Spinal cord (tissue), 9 donors: ENCODE measurements at regions not wholly inside any gene's neighbourhood (a gene's known extent, or its start where the extent isn't known, plus 50 kb on each side); places are given as distances from the start of the nearest gene placed in this dataset.
"Not testable (repeated sequence)": the region's sequence is repeated elsewhere in the genome, so short reads cannot be mapped to it uniquely, and the experiment has no call there.

Source experiments
- DNase-seq, 6 donors: peaks; one replicate each; pipeline versions ENCODE4 v3.0.0 to v3.0.0-alpha.2; 2013 to 2015; ENCODE audit warnings: low spot score in 6 of 6, low read depth in 4 of 6
- H3K27ac ChIP-seq: one replicate; pipeline ENCODE4 v1.5.1; 2013; ENCODE audit warnings: low read depth, low read length, control low read depth
- H3K27me3 ChIP-seq: one replicate; pipeline ENCODE4 v1.6.1; 2013; ENCODE audit warnings: low read length; ENCODE audit not compliant: control insufficient read depth, insufficient read depth
- H3K36me3 ChIP-seq: one replicate; pipeline ENCODE4 v1.6.1; 2013; ENCODE audit warnings: low read length; ENCODE audit not compliant: control insufficient read depth, insufficient read depth
- H3K4me1 ChIP-seq: one replicate; pipeline ENCODE4 v1.6.1; 2013; ENCODE audit warnings: low read length; ENCODE audit not compliant: control insufficient read depth, insufficient read depth
- H3K4me3 ChIP-seq: one replicate; pipeline ENCODE4 v1.5.1; 2013; ENCODE audit warnings: low read depth, low read length, control low read depth
- H3K9me3 ChIP-seq: one replicate; pipeline ENCODE4 v1.6.1; 2013; ENCODE audit warnings: low read length; ENCODE audit not compliant: control insufficient read depth, insufficient read depth
- WGBS: methylation state at CpG from one replicate; pipeline ENCODE4 v1.1.5; 2013; ENCODE audit warnings: missing lambda C conversion rate; ENCODE audit not compliant: insufficient coverage; 5-methylcytosine and 5-hydroxymethylcytosine counted together
- donor health status: healthy.

DNA sequence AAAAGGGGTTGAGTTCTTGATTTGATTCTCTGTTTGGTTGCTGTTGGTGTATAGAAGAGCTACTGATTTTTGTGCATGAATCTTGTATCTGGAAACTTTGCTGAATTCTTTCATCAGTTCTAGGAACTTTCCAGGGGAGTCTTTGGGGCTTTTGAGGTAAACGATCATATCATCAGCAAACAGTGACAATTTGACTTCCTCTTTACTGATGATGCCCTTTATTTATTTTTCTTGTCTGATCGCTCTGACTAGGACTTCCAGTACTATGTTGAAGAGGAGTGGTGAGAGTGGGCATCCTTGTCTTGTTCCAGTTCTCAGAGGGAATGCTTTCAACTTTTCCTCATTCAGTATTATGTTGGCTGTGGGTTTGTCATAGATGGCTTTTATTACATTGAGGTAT lies 304.0 kb downstream of the MTERF1 start:
- not testable (repeated sequence) for DNase-seq, H3K36me3 ChIP-seq, H3K27ac ChIP-seq, H3K27me3 ChIP-seq, H3K4me1 ChIP-seq, H3K9me3 ChIP-seq, H3K4me3 ChIP-seq
- WGBS: no CpG with 5 or more reads among the region's 2 CpGs

DNA sequence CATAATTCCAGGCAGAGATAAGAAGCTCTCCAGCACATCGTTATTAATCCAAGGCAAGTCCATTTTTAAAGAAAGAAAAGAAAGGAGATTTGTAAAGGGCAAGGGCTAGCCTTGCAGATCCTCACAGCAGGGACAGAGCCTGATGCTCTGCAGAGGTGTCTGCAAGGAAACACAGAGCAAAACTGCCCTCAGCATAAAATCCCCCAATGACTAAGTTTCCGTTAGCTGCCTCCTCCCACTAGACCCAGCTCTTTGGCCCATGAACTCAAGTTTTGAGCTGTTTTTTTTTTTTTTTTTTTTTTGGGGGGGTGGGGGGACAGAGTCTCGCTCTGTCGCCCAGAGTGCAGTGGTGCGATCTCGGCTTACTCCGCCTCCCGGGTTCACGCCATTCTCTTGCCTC lies 300.7 kb downstream of the MTERF1 start:
- Histone ChIP-seq H3K27ac (no peak overlapping the region), H3K27me3 (no peaks in the 10 kb centered on the region), H3K4me3 (no peak overlapping the region), H3K36me3 (no peaks in the 10 kb centered on the region), H3K4me1 (no peaks in the 10 kb centered on the region), H3K9me3 (no peaks in the 10 kb centered on the region)
- DNase-seq: no peak
- no CpG with 5 or more reads among the region's 9 CpGs for WGBS

DNA sequence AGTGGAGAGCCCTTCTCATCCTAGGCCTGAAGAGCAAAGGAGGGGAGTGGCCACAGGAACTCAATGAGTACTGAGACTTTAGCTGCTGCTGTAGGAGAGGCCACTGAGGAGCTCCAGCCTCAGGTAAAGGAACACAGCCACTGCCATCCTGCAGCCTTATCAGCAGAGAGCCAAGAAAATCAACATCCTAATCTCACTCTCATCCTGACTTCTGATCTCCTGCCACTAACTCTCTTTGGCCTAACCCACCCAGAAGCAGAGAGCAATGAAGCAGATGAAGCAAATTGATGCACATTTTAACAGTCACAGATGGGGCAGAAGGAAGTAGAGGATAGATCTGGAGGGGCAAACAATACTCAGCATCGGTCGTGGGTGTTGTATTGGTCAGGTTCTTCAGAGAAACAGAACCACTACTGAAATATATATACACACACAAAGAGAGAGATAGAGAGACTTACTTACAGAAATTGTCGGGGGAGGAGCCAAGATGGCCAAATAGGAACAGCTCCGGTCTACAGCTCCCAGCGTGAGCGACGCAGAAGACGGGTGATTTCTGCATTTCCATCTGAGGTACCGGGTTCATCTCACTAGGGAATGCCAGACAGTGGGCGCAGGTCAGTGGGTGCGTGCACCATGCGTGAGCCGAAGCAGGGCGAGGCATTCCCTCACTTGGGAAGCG lies 297.6 kb downstream of the MTERF1 start:
- Histone ChIP-seq H3K36me3 (no peaks in the 10 kb centered on the region), H3K27ac (no peak overlapping the region), H3K4me1 (no peaks in the 10 kb centered on the region), H3K27me3 (no peaks in the 10 kb centered on the region), H3K9me3 (no peaks in the 10 kb centered on the region), H3K4me3 (no peak overlapping the region)
- WGBS: 94% methylated on average over 6 of the region's 15 CpGs
- DNase-seq: no peak

DNA sequence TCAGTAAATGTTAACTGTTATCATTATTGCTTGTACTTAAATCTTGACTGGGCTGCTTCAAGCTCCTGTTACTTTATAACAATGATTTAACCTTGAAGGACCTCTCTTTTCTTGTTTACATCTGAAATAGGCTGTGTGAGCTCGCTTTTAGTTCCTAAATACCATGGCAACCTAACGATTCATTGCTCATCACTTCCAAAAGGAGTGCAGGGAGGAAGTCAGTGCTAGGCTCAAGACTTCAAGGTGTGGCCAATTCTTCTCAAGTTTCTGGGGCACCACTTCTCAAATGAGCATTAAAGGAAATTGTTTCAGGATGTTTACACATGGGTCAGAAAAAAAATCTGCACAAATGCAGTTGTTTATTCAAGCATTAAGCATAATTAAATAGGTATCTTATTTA lies 284.2 kb downstream of the MTERF1 start:
- Histone ChIP-seq H3K36me3 (no peaks in the 10 kb centered on the region), H3K4me3 (no peak overlapping the region), H3K27ac (no peak overlapping the region), H3K27me3 (no peaks in the 10 kb centered on the region), H3K9me3 (no peaks in the 10 kb centered on the region), H3K4me1 (no peaks in the 10 kb centered on the region)
- peak in 1 of 6 donors; percentile 20 for DNase-seq
- WGBS: no CpG with 5 or more reads among the region's 2 CpGs

DNA sequence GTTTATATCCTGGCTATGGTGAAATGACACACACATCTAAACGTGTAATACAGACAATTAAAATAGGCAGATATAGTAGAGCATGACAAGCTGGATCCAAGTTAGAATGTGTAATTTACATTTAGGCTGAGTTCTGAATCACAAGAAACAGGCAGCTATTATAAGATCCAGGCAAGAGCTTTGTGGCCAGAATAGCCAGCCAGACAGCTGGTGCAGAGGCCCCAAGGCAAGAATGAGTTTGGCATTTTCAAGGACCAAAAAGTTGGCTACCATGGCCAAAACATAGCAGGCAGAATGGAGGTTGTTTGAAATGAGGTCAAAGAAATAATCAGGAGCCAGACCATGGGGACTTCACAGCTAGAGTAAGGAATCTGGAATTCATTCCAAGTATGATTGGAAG lies 281.7 kb downstream of the MTERF1 start:
- WGBS: no CpG with 5 or more reads among the region's 1 CpG
- Histone ChIP-seq H3K36me3 (no peaks in the 10 kb centered on the region), H3K27me3 (no peaks in the 10 kb centered on the region), H3K27ac (no peak overlapping the region), H3K4me1 (no peaks in the 10 kb centered on the region), H3K4me3 (no peak overlapping the region), H3K9me3 (no peaks in the 10 kb centered on the region)
- peak in 1 of 6 donors; percentile 14 for DNase-seq

DNA sequence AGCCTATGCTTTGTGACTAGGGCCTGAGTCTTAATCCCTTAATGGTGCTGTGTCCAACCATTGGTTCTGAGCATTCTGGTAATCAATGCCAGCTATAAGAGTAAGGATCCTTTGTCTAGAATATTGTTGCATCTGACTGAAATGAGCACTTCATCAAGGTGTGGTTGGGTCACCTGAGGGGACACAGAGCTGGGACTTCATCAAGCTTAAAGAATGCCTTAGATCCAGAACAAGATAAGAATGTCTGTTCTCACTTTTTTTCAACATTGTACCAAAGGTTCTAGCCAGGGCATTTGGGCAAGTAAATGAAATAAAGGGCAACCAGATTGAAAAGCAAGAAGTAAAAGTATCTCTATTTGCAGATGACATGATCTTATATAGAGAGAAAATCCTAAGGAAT lies 280.4 kb downstream of the MTERF1 start:
- no peak overlapping the region for H3K27ac ChIP-seq
- DNase-seq: no peak
- no peak overlapping the region for H3K4me3 ChIP-seq
- H3K36me3 ChIP-seq: no peaks in the 10 kb centered on the region
- no peaks in the 10 kb centered on the region for H3K9me3 ChIP-seq
- no peaks in the 10 kb centered on the region for H3K4me1 ChIP-seq
- no peaks in the 10 kb centered on the region for H3K27me3 ChIP-seq

DNA sequence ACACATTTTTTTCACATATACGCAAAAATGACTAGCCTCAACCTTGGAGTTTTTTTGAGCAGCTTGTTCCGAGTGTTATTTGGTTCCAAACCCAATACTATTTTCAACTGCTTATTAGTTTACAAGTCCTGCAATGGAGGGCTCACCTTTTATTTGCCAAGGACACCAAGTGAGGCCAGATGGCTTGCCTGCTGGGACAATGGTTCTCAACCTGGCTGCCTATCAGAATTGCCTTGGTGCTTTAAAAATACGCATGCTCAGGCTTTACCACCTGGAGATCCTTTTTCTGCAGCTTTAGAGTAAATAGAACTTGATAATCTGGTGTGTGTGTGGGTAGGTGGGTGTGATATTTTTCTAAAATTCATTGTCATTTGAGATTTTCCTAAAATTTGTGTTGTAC lies 276.8 kb downstream of the MTERF1 start:
- WGBS: 84% methylated on average over 2 of the region's 3 CpGs
- Histone ChIP-seq H3K9me3 (no peaks in the 10 kb centered on the region), H3K27ac (no peak overlapping the region), H3K4me3 (no peak overlapping the region), H3K36me3 (no peaks in the 10 kb centered on the region), H3K4me1 (no peaks in the 10 kb centered on the region), H3K27me3 (no peaks in the 10 kb centered on the region)
- DNase-seq: no peak

DNA sequence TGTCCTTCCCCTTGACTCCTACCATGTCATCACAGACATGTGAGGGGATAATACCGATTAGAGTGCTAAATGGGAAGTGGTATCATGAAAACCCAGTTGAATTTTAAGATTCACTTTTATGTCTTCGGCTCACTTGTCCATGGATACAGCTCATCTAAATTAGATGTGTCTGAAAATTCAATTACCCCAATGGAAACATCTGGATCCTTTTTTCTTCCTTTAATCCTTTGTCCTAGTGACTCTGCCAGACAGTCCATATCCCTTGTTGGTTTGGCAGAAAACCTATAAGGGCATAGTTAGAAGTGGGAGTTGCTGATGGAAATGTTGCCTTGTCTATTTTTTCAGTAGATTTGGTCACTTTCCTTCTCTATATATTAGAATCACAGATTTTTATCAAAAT lies 271.9 kb downstream of the MTERF1 start:
- WGBS: no CpG with 5 or more reads among the region's 2 CpGs
- Histone ChIP-seq H3K36me3 (no peaks in the 10 kb centered on the region), H3K9me3 (no peaks in the 10 kb centered on the region), H3K4me3 (no peak overlapping the region), H3K27ac (no peak overlapping the region), H3K27me3 (no peaks in the 10 kb centered on the region), H3K4me1 (no peaks in the 10 kb centered on the region)
- DNase-seq: no peak

DNA sequence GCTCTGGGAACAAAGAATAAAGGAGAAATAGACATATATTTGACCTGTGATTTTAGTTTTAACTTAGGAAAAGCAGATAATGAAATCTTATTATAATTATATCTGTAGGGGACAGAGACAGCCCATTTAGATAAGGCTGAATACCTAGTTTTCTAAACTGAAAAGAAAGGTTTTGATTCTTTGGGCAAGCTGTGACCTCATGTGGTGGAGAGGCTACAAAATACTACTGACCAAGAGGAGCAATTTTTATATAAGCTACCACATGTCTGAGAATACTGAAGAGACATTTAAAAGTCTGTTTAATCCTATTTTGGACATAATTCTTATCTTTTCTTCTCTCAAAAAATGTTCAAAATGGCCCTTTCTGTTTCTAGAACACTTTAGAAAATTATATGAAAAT lies 271.0 kb downstream of the MTERF1 start:
- Histone ChIP-seq H3K36me3 (no peaks in the 10 kb centered on the region), H3K9me3 (no peaks in the 10 kb centered on the region), H3K27ac (no peak overlapping the region), H3K27me3 (no peaks in the 10 kb centered on the region), H3K4me3 (no peak overlapping the region), H3K4me1 (no peaks in the 10 kb centered on the region)
- DNase-seq: no peak

DNA sequence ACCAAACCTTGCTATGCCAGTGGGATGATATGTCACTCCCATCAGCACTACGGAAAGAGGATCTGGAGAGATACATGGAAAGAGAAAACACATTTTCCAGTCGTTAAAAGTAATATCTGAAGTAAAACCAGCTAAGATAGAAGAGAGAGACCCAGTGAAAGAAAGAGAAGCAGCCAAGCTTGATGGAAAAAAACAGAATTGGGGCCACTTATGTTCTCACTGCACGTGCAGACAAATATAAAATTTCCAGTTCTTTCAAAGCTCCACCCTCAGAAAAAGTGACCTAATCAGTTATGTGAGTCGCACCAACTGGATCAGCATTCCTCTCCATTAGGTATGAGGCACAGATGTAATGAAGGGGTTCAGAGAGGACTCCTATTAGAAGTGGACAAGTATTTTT lies 266.1 kb downstream of the MTERF1 start:
- Histone ChIP-seq H3K4me3 (no peak overlapping the region), H3K9me3 (no peaks in the 10 kb centered on the region), H3K4me1 (no peaks in the 10 kb centered on the region), H3K36me3 (no peaks in the 10 kb centered on the region), H3K27ac (no peak overlapping the region), H3K27me3 (no peaks in the 10 kb centered on the region)
- DNase-seq: no peak
- 100% methylated on average over 1 of the region's 4 CpGs for WGBS
